Fibroblast of lung (primary cell): ENCODE measurements at regions not wholly inside any gene's neighbourhood (a gene's known extent, or its start where the extent isn't known, plus 50 kb on each side); places are given as distances from the start of the nearest gene placed in this dataset.

ENCODE experiments used
- EZH2 ChIP-seq: IDR thresholded peaks from 2 replicates; pipeline ENCODE4 v1.5.1; 2012; ENCODE audit warnings: low read length, control low read depth, mild to moderate bottlenecking; ENCODE audit errors: missing control alignments
- TF ChIP-seq, protein P1 (sequence below), 2 donors: IDR thresholded peaks in 1 of 2; conservative IDR thresholded peaks in 1 of 2; 1 replicate in 1 of 2; 2 replicates in 1 of 2; pipeline ENCODE4 v1.5.1; 2011 to 2012; ENCODE audit warnings: low read length in 2 of 2, control low read depth in 1 of 2, inconsistent platforms in 1 of 2, low read depth in 1 of 2, mild to moderate bottlenecking in 1 of 2

GRCh38 chr5:2611659-2612058 lies 139.8 kb downstream of the IRX2 start:
- TF ChIP-seq EZH2: no peak
- TF ChIP-seq, protein P1, sequence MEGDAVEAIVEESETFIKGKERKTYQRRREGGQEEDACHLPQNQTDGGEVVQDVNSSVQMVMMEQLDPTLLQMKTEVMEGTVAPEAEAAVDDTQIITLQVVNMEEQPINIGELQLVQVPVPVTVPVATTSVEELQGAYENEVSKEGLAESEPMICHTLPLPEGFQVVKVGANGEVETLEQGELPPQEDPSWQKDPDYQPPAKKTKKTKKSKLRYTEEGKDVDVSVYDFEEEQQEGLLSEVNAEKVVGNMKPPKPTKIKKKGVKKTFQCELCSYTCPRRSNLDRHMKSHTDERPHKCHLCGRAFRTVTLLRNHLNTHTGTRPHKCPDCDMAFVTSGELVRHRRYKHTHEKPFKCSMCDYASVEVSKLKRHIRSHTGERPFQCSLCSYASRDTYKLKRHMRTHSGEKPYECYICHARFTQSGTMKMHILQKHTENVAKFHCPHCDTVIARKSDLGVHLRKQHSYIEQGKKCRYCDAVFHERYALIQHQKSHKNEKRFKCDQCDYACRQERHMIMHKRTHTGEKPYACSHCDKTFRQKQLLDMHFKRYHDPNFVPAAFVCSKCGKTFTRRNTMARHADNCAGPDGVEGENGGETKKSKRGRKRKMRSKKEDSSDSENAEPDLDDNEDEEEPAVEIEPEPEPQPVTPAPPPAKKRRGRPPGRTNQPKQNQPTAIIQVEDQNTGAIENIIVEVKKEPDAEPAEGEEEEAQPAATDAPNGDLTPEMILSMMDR (conservative IDR thresholded peaks at IDR 0.05 in 1 of 2, IDR thresholded peaks at IDR 0.05 in 1 of 2; ENCODE audit: low read depth in 1 of 2, low read length in 2 of 2): no peak
